Rectal smooth muscle tissue (tissue), 1 donor: ENCODE measurements at regions not wholly inside any gene's neighbourhood (a gene's known extent, or its start where the extent isn't known, plus 50 kb on each side); places are given as distances from the start of the nearest gene placed in this dataset.

ENCODE experiments used
- H3K27ac ChIP-seq: one replicate; pipeline ENCODE4 v1.7.0; 2013; ENCODE audit warnings: low read depth, low read length, inconsistent platforms
- H3K27me3 ChIP-seq: one replicate; pipeline ENCODE4 v1.7.0; 2013; ENCODE audit warnings: low read length; ENCODE audit not compliant: control insufficient read depth, insufficient read depth
- H3K36me3 ChIP-seq: one replicate; pipeline ENCODE4 v1.7.0; 2013; ENCODE audit warnings: low read length; ENCODE audit not compliant: control insufficient read depth, insufficient read depth
- H3K4me1 ChIP-seq: one replicate; pipeline ENCODE4 v1.7.0; 2013; ENCODE audit warnings: low read length; ENCODE audit not compliant: control insufficient read depth, insufficient read depth
- H3K4me3 ChIP-seq: one replicate; pipeline ENCODE4 v1.7.0; 2013; ENCODE audit warnings: low read length
- H3K9ac ChIP-seq: one replicate; pipeline ENCODE4 v1.7.0; 2013; ENCODE audit warnings: low read length

DNA sequence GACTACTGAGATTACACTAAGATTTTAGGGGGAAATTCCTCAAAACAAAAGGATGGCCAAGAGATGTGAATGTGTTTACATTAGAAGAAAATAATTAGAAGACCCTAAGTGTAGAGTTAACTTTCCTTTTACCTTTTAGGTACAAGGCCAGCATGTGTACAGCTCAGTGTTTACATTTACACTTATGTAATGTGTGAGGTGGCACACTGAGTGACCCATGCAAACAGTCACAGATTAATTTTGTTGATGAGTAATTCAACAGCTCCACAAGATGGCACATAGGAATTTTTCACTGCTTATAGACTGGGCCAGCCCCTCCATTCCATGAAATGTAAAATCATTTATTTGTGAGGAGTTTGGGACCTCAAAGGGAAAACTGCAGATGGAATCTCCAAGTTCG, 90.1 kb upstream of the SLC12A2 start:
- Histone ChIP-seq H3K27ac (no peak overlapping the region), H3K4me1 (peaks cover 9% of the 10 kb centered on the region), H3K36me3 (no peaks in the 10 kb centered on the region), H3K9ac (no peak overlapping the region), H3K27me3 (no peaks in the 10 kb centered on the region), H3K4me3 (no peak overlapping the region)

DNA sequence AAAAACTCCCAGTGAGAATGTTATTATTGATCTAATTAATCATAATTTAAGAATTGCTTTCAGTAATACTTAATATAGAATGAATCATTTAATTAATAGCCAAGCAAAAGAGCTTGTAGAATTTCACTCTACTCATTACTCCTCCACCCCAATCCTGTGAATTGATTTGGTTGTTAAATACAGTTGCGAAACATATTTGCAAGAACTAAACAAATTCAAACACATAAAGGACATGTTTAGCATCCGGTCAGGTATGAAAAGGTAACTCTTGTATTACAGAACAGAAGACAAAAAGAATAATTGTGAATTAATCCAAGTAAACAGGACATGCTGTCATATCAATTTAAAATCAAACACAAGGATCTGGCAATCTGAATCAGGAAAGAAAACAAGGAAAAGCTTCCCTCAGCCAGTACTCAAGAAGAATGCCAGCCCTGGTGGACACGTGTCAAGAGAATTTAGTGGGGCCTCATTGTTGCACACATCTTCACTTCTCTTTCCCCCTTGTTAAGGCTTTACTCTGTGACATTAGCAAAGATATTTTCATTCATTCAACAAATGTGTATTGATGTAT, 89.4 kb upstream of the SLC12A2 start:
- Histone ChIP-seq H3K4me1 (peaks cover 9% of the 10 kb centered on the region), H3K9ac (no peak overlapping the region), H3K27ac (no peak overlapping the region), H3K27me3 (no peaks in the 10 kb centered on the region), H3K4me3 (no peak overlapping the region), H3K36me3 (no peaks in the 10 kb centered on the region)

DNA sequence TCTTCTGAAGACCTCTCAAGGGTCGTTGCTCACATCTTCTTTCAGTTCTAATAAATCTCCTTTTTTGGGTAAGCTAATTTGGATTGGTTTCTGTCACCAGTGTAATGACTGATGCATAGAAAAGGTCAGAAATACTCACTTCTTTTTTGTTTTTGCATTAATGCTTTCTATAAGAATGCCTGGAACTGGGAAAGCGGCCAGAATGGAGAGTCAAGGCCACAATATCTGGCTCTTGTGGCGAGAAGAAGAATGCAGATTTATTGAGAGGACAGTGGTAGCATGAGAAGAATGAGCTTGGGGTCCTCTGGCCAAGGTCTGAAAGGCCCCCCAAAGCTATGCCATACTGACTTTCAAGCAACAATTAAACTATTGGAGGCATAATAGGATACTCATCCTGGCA, 88.0 kb upstream of the SLC12A2 start:
- no peak overlapping the region for H3K9ac ChIP-seq
- peak overlapping the region; percentile 16 for H3K27ac ChIP-seq
- no peaks in the 10 kb centered on the region for H3K36me3 ChIP-seq

DNA sequence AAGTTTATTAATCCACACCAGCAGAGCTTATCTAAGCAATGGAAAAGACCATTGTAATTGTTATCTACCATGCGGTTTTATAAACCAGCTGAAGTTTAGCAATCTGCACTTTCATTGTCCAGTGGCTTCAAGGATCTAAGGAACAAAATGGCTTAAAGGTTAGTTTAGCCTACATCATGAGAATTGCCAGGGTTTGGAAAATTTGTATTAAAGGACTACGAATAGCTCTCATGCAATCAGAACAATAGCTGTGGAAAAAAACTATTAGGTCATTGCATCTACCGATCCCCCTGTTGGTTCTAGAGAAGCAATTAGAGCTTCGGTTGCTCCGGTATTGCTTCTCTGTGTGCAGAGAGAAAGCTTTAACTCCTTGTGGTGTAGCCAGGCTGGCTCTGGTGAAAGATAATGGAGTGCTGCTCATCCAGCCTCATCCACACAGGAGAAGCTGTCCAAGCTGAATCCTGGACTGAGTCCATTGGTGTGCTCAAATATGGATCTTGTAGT, 86.3 kb upstream of the SLC12A2 start:
- H3K27ac ChIP-seq, result no peak overlapping the region
- no peaks in the 10 kb centered on the region for H3K27me3 ChIP-seq
- no peak overlapping the region for H3K4me3 ChIP-seq
- H3K4me1 ChIP-seq, result peaks cover 9% of the 10 kb centered on the region
- H3K36me3 ChIP-seq, result no peaks in the 10 kb centered on the region
- H3K9ac ChIP-seq, result no peak overlapping the region

More for the DNA sequence above, 88.0 kb upstream of the SLC12A2 start:
- Histone ChIP-seq H3K4me1 (peaks cover 9% of the 10 kb centered on the region), H3K27me3 (no peaks in the 10 kb centered on the region), H3K4me3 (no peak overlapping the region)

DNA sequence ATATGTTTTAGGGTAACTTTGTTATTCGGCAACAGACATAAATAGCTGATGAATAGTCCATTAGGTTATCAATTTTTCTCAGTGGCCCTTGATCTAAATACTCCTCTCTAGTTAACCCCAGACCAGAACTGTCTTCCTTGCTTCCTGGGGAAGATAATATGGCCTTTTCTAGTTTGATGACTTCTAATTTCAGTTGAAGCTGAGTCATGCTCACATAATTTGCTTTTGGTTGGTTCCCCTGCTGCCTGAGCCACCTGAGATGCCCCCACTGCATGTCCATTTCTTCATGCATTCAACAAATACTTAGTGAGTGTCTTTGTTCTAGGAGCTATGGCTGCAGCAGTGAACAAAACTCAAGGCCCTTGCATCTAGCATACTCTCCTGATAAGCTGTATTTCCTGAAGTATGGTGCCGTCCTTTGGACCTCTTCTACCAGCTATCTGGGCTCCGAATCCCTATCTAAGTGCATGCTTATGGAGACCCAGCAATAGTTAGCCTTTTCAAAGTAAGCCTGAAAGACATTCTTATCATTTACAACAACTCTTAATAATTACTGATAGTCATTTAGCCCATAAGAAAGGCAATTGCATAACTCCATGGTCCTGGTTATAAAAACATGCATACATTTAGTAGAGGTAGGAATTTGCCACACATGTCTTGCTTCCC, 84.5 kb upstream of the SLC12A2 start:
- no peak overlapping the region for H3K4me3 ChIP-seq
- H3K36me3 ChIP-seq, result no peaks in the 10 kb centered on the region
- H3K27me3 ChIP-seq, result no peaks in the 10 kb centered on the region
- H3K9ac ChIP-seq, result no peak overlapping the region
- no peak overlapping the region for H3K27ac ChIP-seq
- H3K4me1 ChIP-seq, result peaks cover 9% of the 10 kb centered on the region

DNA sequence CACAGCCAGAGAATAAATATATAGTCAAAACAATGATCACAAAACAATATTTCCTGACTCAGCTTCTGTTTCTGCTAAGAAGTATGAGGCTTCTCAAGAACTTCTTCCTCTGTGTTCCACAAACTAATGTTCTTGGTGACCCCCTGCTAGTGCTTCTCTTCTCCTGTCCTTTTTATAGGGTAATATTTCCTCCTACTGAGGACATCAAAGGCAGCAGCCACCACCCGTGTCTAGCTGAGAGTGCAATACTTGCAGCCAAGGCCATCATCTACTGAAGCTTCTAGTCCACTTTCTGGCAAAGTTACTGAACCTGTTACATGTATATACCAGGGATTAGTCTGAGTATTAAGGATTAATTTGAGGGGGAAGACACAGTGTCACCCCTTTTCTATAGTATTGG, 83.7 kb upstream of the SLC12A2 start:
- H3K9ac ChIP-seq, result no peak overlapping the region
- no peak overlapping the region for H3K27ac ChIP-seq
- peaks cover 9% of the 10 kb centered on the region for H3K4me1 ChIP-seq
- H3K36me3 ChIP-seq, result no peaks in the 10 kb centered on the region
- H3K27me3 ChIP-seq, result no peaks in the 10 kb centered on the region
- H3K4me3 ChIP-seq, result no peak overlapping the region

DNA sequence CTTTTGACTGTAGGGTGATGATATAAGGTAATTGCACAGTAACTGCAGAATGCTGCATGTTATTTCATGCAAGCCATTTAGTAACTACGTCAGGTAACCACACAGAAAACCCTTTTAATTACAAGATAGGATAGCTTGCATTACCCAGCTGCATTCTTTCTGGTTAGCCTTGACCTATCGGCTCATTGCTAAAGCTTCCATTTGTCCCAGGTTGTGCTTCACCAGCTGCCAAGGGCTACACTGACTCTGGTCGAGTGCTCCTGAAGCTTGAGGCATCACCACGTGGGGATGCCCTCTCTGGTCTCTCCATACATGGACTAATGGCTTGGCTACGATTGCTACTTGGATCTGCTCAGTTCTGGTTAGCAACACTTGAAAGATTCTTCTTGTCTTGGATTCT, 81.1 kb upstream of the SLC12A2 start:
- H3K36me3 ChIP-seq, result no peaks in the 10 kb centered on the region
- no peak overlapping the region for H3K27ac ChIP-seq
- no peak overlapping the region for H3K9ac ChIP-seq
- no peak overlapping the region for H3K4me3 ChIP-seq
- no peaks in the 10 kb centered on the region for H3K4me1 ChIP-seq
- no peaks in the 10 kb centered on the region for H3K27me3 ChIP-seq

DNA sequence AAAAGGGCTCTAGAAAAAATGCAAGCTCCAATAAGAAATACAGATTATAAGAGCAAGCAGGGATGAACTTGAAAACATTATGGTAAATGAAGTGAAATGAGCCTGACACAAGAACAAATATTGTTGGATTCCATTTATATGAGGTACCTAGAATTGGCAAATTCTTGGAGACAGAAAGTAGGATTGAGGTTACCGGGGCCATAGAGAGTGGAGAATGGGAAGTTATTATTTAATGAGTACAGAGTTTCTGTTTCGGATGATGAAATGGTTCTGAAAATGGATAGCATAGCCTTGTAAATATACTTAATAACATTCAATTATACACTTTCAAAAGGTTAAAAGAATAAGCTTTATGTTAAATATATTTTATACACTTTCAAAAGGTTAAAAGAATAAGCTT, 75.6 kb upstream of the SLC12A2 start:
- Histone ChIP-seq H3K27ac (no peak overlapping the region), H3K9ac (no peak overlapping the region), H3K4me1 (no peaks in the 10 kb centered on the region), H3K36me3 (no peaks in the 10 kb centered on the region), H3K4me3 (no peak overlapping the region), H3K27me3 (no peaks in the 10 kb centered on the region)

DNA sequence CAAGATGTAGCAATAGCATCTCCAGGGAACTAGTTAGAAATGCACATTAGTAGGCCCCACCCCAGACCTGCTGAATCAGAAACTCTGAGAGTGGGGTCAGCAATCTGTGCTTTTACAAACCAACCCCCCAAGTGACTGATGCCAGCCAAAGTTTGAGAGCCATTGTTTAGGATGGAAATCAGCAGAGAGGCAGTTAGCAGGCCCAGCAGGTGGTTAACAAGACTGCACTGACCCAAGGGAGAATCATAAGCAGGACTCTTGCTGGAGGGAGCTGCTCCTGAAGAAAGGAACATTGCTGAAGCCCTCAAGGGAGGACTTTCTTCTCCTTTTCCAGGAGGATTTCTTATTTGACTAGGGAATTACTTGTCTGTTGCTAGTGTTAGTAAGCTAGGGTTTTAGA, 74.2 kb upstream of the SLC12A2 start:
- Histone ChIP-seq H3K4me1 (no peaks in the 10 kb centered on the region), H3K27ac (no peak overlapping the region), H3K27me3 (no peaks in the 10 kb centered on the region), H3K36me3 (no peaks in the 10 kb centered on the region), H3K4me3 (no peak overlapping the region), H3K9ac (no peak overlapping the region)

DNA sequence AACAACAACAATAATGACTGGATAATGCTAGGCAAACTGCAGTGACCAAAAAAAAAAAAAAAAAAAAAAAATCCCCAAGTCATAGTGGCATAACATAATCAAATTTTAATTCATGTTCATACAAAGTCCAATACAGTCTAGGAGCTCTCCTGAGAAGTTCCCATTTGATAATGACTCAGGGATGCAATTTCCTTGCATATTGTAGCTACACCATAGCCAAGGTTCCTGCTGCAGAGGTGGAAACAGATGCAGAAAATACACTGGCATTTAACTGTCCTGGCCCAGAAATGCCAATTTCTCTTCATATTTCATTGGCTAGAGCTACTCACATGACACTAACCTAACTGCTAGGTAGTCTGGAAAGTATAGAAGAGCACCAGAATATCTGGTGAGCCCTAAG, 72.2 kb upstream of the SLC12A2 start:
- Histone ChIP-seq H3K36me3 (no peaks in the 10 kb centered on the region), H3K4me3 (no peak overlapping the region), H3K4me1 (no peaks in the 10 kb centered on the region), H3K9ac (no peak overlapping the region), H3K27ac (no peak overlapping the region), H3K27me3 (no peaks in the 10 kb centered on the region)

DNA sequence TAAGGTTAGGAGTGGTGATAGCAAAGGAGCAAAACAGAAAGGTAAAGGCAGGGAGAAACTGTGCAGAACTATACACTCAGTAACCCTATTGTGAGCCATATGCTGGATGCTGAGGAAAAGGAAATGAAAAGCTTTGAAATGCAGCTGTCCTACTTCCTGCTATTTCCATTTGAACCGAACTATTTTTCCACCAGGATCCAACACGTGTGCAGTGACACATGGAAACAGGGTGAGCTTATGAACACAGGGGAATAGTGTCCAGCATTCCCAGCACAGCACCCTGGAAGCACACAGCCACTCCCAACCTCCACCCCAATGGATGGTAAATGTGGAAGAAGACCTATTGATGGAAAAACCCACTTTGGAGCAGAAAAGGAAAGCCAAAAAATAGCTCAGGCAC, 69.0 kb upstream of the SLC12A2 start:
- H3K4me1 ChIP-seq, result no peaks in the 10 kb centered on the region
- H3K9ac ChIP-seq, result no peak overlapping the region
- no peaks in the 10 kb centered on the region for H3K36me3 ChIP-seq
- no peak overlapping the region for H3K4me3 ChIP-seq
- no peaks in the 10 kb centered on the region for H3K27me3 ChIP-seq
- no peak overlapping the region for H3K27ac ChIP-seq

DNA sequence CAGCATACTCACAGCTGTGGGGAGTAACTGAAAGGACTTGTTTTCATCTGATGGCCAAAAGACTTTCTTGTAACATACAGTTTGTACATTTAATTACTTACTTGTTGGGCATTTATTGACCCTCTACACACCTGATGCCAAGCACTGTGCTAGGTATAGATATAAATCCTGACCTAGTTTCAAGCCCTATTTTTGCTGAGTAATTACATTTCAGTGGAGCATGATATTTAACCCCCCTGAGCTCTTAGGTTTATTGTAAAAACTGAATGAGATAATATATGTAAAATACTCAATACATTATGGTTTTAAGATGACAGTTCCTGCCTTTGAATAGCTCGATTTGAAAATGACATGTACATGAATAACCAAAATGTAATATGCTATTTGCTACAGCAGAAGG, 68.1 kb upstream of the SLC12A2 start:
- Histone ChIP-seq H3K27ac (no peak overlapping the region), H3K9ac (no peak overlapping the region)

DNA sequence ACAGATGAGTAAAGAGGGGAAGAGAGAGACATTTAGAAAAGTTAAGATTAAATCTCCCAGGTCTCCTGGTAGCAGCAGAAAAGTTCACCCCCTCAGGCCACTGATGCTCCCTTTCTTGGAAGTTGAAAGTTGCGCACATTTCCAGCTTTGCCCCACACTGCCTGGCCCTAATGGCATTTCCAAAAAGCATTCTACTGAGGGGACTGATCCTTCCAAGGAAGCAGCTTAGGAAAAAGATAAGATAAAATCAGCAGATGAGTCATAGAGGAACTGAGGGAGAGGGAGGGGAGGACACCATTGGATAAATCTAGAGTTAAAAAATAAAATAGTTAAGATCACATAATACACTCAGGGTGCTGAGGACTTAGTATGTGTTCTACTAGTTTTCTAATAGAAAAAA, 67.6 kb upstream of the SLC12A2 start:
- no peak overlapping the region for H3K27ac ChIP-seq
- no peaks in the 10 kb centered on the region for H3K27me3 ChIP-seq
- H3K9ac ChIP-seq, result no peak overlapping the region
- no peaks in the 10 kb centered on the region for H3K36me3 ChIP-seq
- H3K4me1 ChIP-seq, result no peaks in the 10 kb centered on the region
- H3K4me3 ChIP-seq, result no peak overlapping the region

More for the DNA sequence above, 68.1 kb upstream of the SLC12A2 start:
- H3K36me3 ChIP-seq, result no peaks in the 10 kb centered on the region
- H3K27me3 ChIP-seq, result no peaks in the 10 kb centered on the region
- no peak overlapping the region for H3K4me3 ChIP-seq
- no peaks in the 10 kb centered on the region for H3K4me1 ChIP-seq
